ENCODE measurements at regions not wholly inside any gene's neighbourhood (a gene's known extent, or its start where the extent isn't known, plus 50 kb on each side); places are given as distances from the start of the nearest gene placed in this dataset.

- DNase-seq: no peak
These were observed 356.7 kb upstream of the UMPS start for GRCh38 chr3:124373524-124373923.

- no peak for DNase-seq
These were observed 355.7 kb upstream of the UMPS start for GRCh38 chr3:124374583-124374982.

GRCh38 chr3:124381575-124382333 is 348.5 kb upstream of the UMPS start:
- DNase-seq: no peak

- DNase-seq: no peak
These were observed 347.2 kb upstream of the UMPS start for GRCh38 chr3:124383051-124383450.

GRCh38 chr3:124383846-124384466 is 346.3 kb upstream of the UMPS start:
- DNase-seq: no peak

- no peak for DNase-seq
These were observed 345.7 kb upstream of the UMPS start for GRCh38 chr3:124384527-124384926.

GRCh38 chr3:124385996-124386395 is 344.3 kb upstream of the UMPS start:
- DNase-seq: no peak

GRCh38 chr3:124386996-124387595 is 343.2 kb upstream of the UMPS start:
- DNase-seq: no peak

- DNase-seq: no peak
These were observed 338.5 kb upstream of the UMPS start for GRCh38 chr3:124391774-124392173.

GRCh38 chr3:124393340-124393739 is 336.9 kb upstream of the UMPS start:
- DNase-seq: no peak

- no peak for DNase-seq
These were observed 335.1 kb upstream of the UMPS start for GRCh38 chr3:124395162-124395561.

GRCh38 chr3:124395584-124396338 is 334.5 kb upstream of the UMPS start:
- DNase-seq: no peak

GRCh38 chr3:124396339-124396950 is 333.8 kb upstream of the UMPS start:
- DNase-seq: no peak

GRCh38 chr3:124397088-124397487 is 333.2 kb upstream of the UMPS start:
- DNase-seq: no peak

GRCh38 chr3:124398594-124398993 is 331.7 kb upstream of the UMPS start:
- no peak for DNase-seq

- no peak for DNase-seq
These were observed 328.4 kb upstream of the UMPS start for GRCh38 chr3:124401843-124402242.

- DNase-seq: no peak
These were observed 327.5 kb upstream of the UMPS start for GRCh38 chr3:124402791-124403190.

GRCh38 chr3:124404621-124405020 is 325.6 kb upstream of the UMPS start:
- no peak for DNase-seq

GRCh38 chr3:124407260-124407659 is 323.0 kb upstream of the UMPS start:
- no peak for DNase-seq

- DNase-seq: no peak
These were observed 320.5 kb upstream of the UMPS start for GRCh38 chr3:124409650-124410275.

- DNase-seq: no peak
These were observed 319.8 kb upstream of the UMPS start for GRCh38 chr3:124410471-124410870.

- no peak for DNase-seq
These were observed 318.5 kb upstream of the UMPS start for GRCh38 chr3:124411728-124412127.

GRCh38 chr3:124412644-124413043 is 317.6 kb upstream of the UMPS start:
- no peak for DNase-seq
